ENCODE measurements at regions not wholly inside any gene's neighbourhood (a gene's known extent, or its start where the extent isn't known, plus 50 kb on each side); places are given as distances from the start of the nearest gene placed in this dataset.

- TF ChIP-seq CTCF (IDR thresholded peaks at IDR 0.05) (no peak), POLR2A (IDR thresholded peaks at IDR 0.05; ENCODE audit: low read depth) (no peak), EP300 (IDR thresholded peaks at IDR 0.05) (no peak)
Measured at GRCh38 chrX:93454509-93454908, 218.9 kb downstream of the NAP1L3 start.
